ENCODE measurements at regions not wholly inside any gene's neighbourhood (a gene's known extent, or its start where the extent isn't known, plus 50 kb on each side); places are given as distances from the start of the nearest gene placed in this dataset.

- no peak for DNase-seq (ENCODE audit: low read depth in 2 of 3, low spot score in 2 of 3)
Observed at GRCh38 chr3:193981504-193981903, 154.4 kb upstream of the HES1 start.

DNA sequence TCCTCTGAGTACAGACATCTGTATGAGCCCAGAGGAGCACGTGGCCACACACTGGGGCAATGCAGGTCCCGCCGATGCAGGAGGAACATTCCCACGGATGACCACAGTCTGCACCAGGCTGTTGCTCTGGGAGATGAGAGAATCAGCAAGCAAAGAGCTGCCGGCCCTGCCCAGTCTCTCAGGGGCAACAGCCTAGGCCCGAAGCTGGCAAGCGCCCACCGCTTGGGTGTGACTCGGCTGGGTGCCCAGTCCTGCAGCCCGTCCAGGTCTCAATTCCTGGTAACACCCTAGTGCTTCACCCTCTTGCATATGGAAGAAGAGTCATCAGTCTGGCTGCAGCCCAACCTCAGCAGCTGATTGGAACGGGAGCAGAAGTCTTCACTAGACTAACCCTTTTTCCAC lies 153.7 kb upstream of the HES1 start:
- no peak for DNase-seq (ENCODE audit: low read depth in 2 of 3, low spot score in 2 of 3)

- DNase-seq (ENCODE audit: low read depth in 2 of 3, low spot score in 2 of 3) = no peak
Observed at GRCh38 chr3:193983846-193984818, 151.8 kb upstream of the HES1 start.

GRCh38 chr3:193984876-193985275 lies 151.1 kb upstream of the HES1 start:
- DNase-seq (ENCODE audit: low read depth in 2 of 3, low spot score in 2 of 3) = no peak

DNA sequence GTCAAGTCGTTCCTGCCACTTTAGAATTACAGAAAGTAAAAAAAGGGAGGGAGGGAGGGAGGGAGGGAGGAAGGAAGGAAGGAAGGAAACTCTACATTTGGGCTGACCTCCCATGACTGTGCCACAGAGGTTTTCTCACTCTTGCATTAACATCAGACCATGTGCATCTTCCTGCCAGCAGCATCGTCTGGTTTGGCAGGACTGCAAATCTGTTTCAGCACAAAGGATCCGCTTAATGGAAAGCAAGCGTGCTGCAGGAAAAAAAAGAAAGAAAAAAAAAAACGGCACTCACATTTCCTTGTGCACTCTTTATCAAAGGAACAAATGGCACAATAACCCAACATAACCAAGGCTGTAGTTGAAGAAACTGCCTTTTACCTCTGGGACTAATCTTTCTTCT lies 148.8 kb upstream of the HES1 start:
- no peak for DNase-seq (ENCODE audit: low read depth in 2 of 3, low spot score in 2 of 3)

DNA sequence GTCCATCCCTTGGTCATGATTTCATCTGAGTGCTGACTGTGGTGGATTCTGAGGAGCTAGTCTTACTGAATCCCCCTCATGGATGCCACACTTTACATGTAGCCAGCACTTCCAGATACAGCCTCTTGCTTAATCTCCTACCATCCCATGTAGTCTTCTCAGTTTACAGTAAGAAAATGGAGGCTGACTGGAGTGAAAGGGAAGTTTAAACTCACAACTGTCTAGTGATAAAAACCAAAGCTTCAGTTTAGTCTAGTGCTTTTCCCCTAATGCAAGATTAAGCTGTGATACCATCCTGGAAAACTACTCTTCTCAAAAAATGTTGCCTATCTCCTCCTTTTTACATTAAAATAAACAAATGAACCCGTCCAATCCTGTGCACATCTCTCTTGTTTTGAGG lies 146.8 kb upstream of the HES1 start:
- no peak for DNase-seq (ENCODE audit: low read depth in 2 of 3, low spot score in 2 of 3)

DNA sequence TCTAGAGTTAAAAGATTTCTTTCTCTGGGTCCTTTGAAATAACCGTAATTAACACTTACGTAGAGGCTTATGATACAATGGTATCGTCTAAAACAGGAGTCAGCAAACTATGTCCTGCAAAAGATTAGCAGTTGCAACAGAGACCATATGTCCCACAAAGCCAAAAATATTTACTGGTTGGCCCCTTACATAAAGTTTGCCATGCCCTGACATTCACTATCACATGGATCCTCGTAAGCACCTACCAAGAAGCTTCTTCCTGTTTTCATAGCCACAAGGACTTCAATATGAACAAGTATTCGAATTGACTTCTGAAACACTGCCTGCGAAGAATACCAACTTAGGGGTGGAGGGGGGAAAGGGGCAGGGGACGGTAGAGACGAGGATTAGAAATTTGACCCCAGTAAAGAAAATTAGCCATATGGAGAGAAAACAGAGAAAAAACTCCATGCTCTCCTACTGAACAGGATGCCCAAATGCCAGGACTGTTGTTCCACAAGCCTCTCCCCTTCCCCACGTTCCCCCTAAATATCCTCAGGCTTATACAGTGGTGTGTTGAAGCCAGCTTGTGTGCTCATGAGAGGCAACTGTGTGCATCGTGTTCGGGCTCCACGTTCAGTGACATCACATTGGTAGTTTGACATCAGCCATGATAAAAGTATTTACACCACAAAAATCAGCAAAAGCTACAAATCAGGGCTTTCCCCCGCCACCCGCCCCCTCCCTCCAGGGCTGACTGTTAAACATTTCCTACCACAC lies 144.1 kb upstream of the HES1 start:
- DNase-seq (ENCODE audit: low read depth in 2 of 3, low spot score in 2 of 3) = no peak

DNA sequence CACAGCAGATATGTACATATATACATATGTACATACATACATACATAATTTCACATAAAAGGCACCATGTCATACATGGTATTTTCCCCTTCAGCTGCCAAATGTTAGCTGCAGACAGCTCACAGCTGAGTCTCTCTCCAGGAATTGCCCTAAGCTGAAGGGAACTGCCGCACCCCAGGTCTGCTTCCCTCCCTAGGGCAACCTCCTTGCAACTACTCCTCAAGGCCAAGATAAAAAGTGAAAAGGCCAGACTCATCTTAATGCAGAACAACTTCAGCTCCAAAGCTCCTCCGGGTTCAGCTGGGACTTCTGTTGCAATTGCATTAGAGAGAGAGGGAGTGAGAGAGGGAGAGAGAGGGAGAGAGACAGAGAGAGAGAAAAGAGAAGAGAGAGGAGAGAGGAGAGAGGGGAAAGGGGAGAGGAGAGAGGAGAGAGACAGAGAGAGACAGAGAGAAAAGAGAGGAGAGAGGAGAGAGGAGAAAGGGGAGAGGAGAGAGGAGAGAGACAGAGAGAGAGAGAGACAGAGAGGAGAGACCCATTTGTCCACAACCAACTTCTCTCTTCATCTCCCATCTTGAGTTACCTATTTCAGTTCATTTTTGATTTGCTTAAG lies 143.4 kb upstream of the HES1 start:
- no peak for DNase-seq (ENCODE audit: low read depth in 2 of 3, low spot score in 2 of 3)

GRCh38 chr3:193996221-193996620 lies 139.7 kb upstream of the HES1 start:
- DNase-seq (ENCODE audit: low read depth in 2 of 3, low spot score in 2 of 3) = no peak

DNA sequence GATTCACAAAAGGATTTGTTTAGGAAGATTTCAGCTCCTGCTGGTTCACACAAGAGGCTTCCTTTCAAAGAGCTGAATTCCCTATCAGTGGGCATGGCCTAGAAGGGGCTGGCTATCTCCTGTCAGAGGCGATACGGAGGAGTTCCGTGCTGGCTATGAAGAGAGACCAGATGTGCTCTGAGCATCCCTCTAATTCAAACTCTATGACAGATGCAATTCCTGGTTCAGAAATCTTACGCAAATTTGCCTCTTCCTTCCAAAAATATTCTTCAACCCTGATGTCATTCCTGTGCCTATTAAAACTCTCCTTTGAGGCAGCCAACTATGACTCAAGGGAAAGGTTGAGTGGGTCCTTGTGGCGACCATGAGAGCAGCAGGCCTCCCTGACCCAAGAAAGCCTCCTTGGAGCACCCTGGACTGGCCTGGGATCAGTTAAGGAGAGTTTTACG lies 139.3 kb upstream of the HES1 start:
- no peak for DNase-seq (ENCODE audit: low read depth in 2 of 3, low spot score in 2 of 3)

GRCh38 chr3:193997228-193998122 lies 138.5 kb upstream of the HES1 start:
- no peak for DNase-seq (ENCODE audit: low read depth in 2 of 3, low spot score in 2 of 3)

DNA sequence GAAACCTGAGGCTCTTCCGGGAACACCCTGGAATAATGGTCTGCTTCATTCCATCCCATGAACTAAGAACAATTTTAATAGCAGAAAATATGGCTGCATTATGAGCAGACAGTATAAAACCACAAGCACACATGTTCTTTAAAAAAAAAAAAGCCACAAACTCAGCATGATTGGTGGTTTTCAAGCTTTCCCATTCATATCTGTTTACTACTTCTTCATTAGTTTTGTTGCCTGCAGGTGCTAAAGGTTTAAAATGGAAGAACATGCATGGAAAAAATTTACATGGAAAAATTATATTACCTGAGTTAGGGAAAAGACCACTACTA lies 137.9 kb upstream of the HES1 start:
- DNase-seq (ENCODE audit: low read depth in 2 of 3, low spot score in 2 of 3) = no peak

DNA sequence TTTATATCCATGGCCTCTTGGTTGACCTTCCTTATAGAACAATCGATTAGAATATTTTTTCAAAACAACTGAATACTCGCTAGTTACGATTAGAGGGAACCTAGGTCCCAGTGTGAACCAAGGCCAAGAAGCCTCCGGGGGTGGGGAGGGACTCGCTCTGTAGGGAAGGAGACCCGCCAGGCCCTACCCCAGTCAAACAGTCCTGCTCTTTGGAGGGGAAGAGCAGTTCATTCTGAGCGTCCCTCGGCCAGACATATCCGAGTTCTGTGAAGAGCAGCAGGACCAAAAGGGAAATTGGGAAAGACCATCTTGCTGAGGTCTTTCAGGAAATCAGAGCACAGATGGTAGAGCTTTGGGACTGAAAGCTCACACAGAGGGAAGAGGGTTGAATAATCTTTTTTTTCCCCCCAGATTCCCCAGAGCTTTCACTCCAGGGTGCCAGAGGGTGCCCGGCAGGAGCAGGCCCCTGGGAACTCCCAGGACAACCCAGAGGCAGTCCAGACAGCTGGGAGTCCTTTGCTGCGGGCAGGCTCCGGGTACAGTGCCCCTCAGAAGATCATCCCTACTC lies 137.2 kb upstream of the HES1 start:
- no peak for DNase-seq (ENCODE audit: low read depth in 2 of 3, low spot score in 2 of 3)

GRCh38 chr3:194000100-194000499 lies 135.8 kb upstream of the HES1 start:
- DNase-seq (ENCODE audit: low read depth in 2 of 3, low spot score in 2 of 3) = no peak

- DNase-seq (ENCODE audit: low read depth in 2 of 3, low spot score in 2 of 3) = no peak
Observed at GRCh38 chr3:194000712-194001111, 135.2 kb upstream of the HES1 start.

- DNase-seq (ENCODE audit: low read depth in 2 of 3, low spot score in 2 of 3) = no peak
Observed at GRCh38 chr3:194001728-194002459, 134.1 kb upstream of the HES1 start.

DNA sequence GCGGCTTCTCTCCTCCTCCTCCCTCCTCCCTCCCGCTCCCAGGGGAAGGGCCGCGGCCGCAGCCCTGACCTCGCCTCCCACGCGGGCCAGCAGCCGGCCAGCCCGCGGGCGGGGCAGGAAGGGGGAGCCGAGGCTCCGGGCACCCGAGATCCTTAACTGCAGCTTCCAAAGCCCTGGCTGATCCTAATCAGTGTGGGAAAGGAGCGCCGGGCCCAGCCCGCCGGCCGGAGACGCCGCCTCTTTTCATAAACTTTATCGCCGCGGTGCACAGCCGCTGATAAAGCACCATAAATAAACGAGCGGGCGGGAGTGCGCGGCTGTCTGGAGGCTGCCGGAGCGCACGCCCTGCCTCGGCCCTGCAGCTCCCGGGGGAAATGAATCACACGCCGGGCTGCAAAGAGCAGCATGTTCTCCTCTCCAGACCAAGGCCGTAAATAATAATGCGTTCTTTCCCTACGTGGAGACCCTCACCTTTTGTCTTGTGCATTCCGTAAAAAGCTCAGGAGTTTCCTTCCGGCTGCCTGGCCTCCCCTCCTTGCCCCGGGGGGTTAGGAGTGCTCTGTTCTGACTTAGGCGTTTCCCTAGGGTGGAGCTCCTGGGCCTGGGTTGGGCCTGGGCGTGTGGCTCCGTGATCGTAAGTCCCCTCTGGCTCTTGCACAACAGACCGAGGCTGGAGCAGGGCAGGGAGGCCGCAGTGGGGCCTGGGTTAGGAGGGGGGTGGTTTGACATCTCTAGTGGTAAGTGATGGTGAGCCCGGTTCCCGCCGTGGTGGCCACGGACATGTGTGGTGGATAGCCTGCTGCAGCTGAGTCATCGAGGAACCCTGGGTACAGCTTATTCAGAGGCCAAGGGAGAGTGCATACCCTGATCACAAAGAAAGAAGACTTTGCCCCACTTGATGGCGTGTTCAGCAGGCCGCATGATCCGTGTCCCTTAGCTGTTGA lies 132.6 kb upstream of the HES1 start:
- DNase-seq (ENCODE audit: low read depth in 2 of 3, low spot score in 2 of 3) = peak in 2 of 3 experiments; percentile 5 to 7

- no peak for DNase-seq (ENCODE audit: low read depth in 2 of 3, low spot score in 2 of 3)
Observed at GRCh38 chr3:194005930-194006501, 129.9 kb upstream of the HES1 start.

Measured in activated CD8-positive, alpha-beta memory T cell treated with anti-CD3 and anti-CD28 coated beads for 48 hours (primary cell).